K562 (cell line): ENCODE measurements at regions not wholly inside any gene's neighbourhood (a gene's known extent, or its start where the extent isn't known, plus 50 kb on each side); places are given as distances from the start of the nearest gene placed in this dataset.
"Not testable (repeated sequence)": the region's sequence is repeated elsewhere in the genome, so short reads cannot be mapped to it uniquely, and the experiment has no call there.

Experiments used
- ADNP ChIP-seq: fragments of 200-800 bp; sonication (Bioruptor generic); IDR thresholded peaks from 2 replicates; pipeline ENCODE4 v1.6.1; 2016; ENCODE audit warnings: missing genetic modification characterization, missing compliant biosample characterization
- EZH2 ChIP-seq: IDR thresholded peaks from 2 replicates; pipeline ENCODE4 v1.6.1; 2012; ENCODE audit warnings: low read depth, mild to moderate bottlenecking, inconsistent platforms, low read length, borderline replicate concordance
- POLR2A ChIP-seq: fragments of 450-650 bp; conservative IDR thresholded peaks from 2 replicates; pipeline ENCODE4 v1.6.1; 2016
- RAD21 ChIP-seq, 2 experiments: fragments of 250-450 bp in 1 of 2; fragments of 450-650 bp in 1 of 2; sonication (Bioruptor Pico) in 1 of 2; formaldehyde crosslinking in 1 of 2; IDR thresholded peaks in 1 of 2; conservative IDR thresholded peaks in 1 of 2; 2 replicates each; pipeline versions ENCODE4 v1.4.0 to v1.8.0; 2020 to 2022; ENCODE audit warnings: mild to moderate bottlenecking in 2 of 2, moderate library complexity in 1 of 2
- SREBF2 ChIP-seq: sonication (generic); formaldehyde crosslinking; IDR thresholded peaks from 2 replicates; pipeline ENCODE4 v1.4.0; 2020; ENCODE audit warnings: mild to moderate bottlenecking, missing genetic modification reagents
- TCF7L2 ChIP-seq: fragments of 150-350 bp; IDR thresholded peaks from 2 replicates; pipeline ENCODE4 v1.6.1; 2016; ENCODE audit warnings: low read depth, mild to moderate bottlenecking, low read length, moderate library complexity
- ZNF184 ChIP-seq: sonication (generic); formaldehyde crosslinking; IDR thresholded peaks from 2 replicates; pipeline ENCODE4 v1.5.0; 2020; ENCODE audit warnings: missing genetic modification reagents
- TF ChIP-seq, protein P1 (sequence below), 3 experiments: IDR thresholded peaks in 2 of 3; conservative IDR thresholded peaks in 1 of 3; 2 replicates each; pipeline ENCODE4 v1.5.1; 2011 to 2012; ENCODE audit warnings: low read length in 3 of 3, mild to moderate bottlenecking in 3 of 3, control low read depth in 2 of 3, improper control_type of control experiment in 1 of 3, inconsistent platforms in 1 of 3, low read depth in 1 of 3, mixed read lengths in 1 of 3, moderate library complexity in 1 of 3; ENCODE audit not compliant: insufficient read depth in 2 of 3
- TF ChIP-seq, protein P2 (sequence below): fragments of 250-450 bp; sonication (Bioruptor Pico); IDR thresholded peaks from 2 replicates; pipeline ENCODE4 v1.8.0; 2021; ENCODE audit warnings: borderline replicate concordance, mild to moderate bottlenecking, moderate library complexity; ENCODE audit not compliant: poor library complexity, severe bottlenecking

DNA sequence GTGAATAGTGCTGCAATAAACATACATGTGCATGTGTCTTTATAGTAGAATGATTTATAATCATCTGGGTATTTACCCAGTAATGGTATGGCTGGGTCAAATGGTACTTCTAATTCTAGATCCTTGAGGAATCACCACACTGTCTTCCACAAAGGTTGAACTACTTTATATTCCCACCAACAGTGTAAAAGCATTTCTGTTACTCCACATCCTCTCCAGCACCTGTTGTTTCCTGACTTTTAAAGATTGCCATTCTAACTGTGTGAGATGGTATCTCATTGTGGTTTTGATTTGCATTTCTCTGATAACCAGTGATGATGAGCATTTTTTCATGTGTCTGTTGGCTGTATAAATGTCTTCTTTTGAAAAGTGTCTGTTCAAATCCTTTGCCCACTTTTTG lies 215.5 kb downstream of the LRIG3 start:
- TF ChIP-seq SREBF2 (CRISPR knock-in tag); TCF7L2; EZH2; ZNF184 (CRISPR knock-in tag); ADNP (tag); POLR2A; RAD21 (CRISPR knock-in tag; conservative IDR thresholded peaks at IDR 0.05 in 1 of 2, IDR thresholded peaks at IDR 0.05 in 1 of 2): not testable (repeated sequence)
- TF ChIP-seq, protein P1, sequence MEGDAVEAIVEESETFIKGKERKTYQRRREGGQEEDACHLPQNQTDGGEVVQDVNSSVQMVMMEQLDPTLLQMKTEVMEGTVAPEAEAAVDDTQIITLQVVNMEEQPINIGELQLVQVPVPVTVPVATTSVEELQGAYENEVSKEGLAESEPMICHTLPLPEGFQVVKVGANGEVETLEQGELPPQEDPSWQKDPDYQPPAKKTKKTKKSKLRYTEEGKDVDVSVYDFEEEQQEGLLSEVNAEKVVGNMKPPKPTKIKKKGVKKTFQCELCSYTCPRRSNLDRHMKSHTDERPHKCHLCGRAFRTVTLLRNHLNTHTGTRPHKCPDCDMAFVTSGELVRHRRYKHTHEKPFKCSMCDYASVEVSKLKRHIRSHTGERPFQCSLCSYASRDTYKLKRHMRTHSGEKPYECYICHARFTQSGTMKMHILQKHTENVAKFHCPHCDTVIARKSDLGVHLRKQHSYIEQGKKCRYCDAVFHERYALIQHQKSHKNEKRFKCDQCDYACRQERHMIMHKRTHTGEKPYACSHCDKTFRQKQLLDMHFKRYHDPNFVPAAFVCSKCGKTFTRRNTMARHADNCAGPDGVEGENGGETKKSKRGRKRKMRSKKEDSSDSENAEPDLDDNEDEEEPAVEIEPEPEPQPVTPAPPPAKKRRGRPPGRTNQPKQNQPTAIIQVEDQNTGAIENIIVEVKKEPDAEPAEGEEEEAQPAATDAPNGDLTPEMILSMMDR (IDR thresholded peaks at IDR 0.05 in 2 of 3, conservative IDR thresholded peaks at IDR 0.05 in 1 of 3; ENCODE audit: insufficient read depth in 2 of 3, low read depth in 1 of 3, low read length in 3 of 3) = not testable (repeated sequence)
- TF ChIP-seq, protein P2, sequence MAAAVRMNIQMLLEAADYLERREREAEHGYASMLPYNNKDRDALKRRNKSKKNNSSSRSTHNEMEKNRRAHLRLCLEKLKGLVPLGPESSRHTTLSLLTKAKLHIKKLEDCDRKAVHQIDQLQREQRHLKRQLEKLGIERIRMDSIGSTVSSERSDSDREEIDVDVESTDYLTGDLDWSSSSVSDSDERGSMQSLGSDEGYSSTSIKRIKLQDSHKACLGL (CRISPR knock-in tag) = not testable (repeated sequence)
